ENCODE measurements at regions not wholly inside any gene's neighbourhood (a gene's known extent, or its start where the extent isn't known, plus 50 kb on each side); places are given as distances from the start of the nearest gene placed in this dataset.

- H3K27me3 ChIP-seq (replicated peaks; ENCODE audit: control insufficient read depth, insufficient read depth, low read length): no peaks in the 10 kb centered on the region
- H3K36me3 ChIP-seq (ENCODE audit: control insufficient read depth, insufficient read depth, low read length): no peaks in the 10 kb centered on the region
- no peak for DNase-seq (ENCODE audit: extremely low read depth, insufficient read length)
- TF ChIP-seq CTCF (IDR thresholded peaks at IDR 0.05; ENCODE audit: insufficient read depth, low read length, poor library complexity, severe bottlenecking): no peak
- no peak overlapping the region for H3K4me3 ChIP-seq (replicated peaks; ENCODE audit: low read depth, low read length)
Observed at GRCh38 chrX:137290011-137290410, 256.2 kb upstream of the GPR101 start.

GRCh38 chrX:137287191-137287590, 253.4 kb upstream of the GPR101 start:
- no peak for DNase-seq (ENCODE audit: extremely low read depth, insufficient read length)
- no peaks in the 10 kb centered on the region for H3K27me3 ChIP-seq (replicated peaks; ENCODE audit: control insufficient read depth, insufficient read depth, low read length)
- no peak overlapping the region for H3K4me3 ChIP-seq (replicated peaks; ENCODE audit: low read depth, low read length)
- no peak for TF ChIP-seq CTCF (IDR thresholded peaks at IDR 0.05; ENCODE audit: insufficient read depth, low read length, poor library complexity, severe bottlenecking)
- no peaks in the 10 kb centered on the region for H3K36me3 ChIP-seq (ENCODE audit: control insufficient read depth, insufficient read depth, low read length)

GRCh38 chrX:137286423-137286822, 252.6 kb upstream of the GPR101 start:
- H3K4me3 ChIP-seq (replicated peaks; ENCODE audit: low read depth, low read length): no peak overlapping the region
- no peaks in the 10 kb centered on the region for H3K36me3 ChIP-seq (ENCODE audit: control insufficient read depth, insufficient read depth, low read length)
- no peaks in the 10 kb centered on the region for H3K27me3 ChIP-seq (replicated peaks; ENCODE audit: control insufficient read depth, insufficient read depth, low read length)
- TF ChIP-seq CTCF (IDR thresholded peaks at IDR 0.05; ENCODE audit: insufficient read depth, low read length, poor library complexity, severe bottlenecking): no peak
- DNase-seq (ENCODE audit: extremely low read depth, insufficient read length): no peak

- H3K27me3 ChIP-seq (replicated peaks; ENCODE audit: control insufficient read depth, insufficient read depth, low read length): no peaks in the 10 kb centered on the region
- H3K4me3 ChIP-seq (replicated peaks; ENCODE audit: low read depth, low read length): no peak overlapping the region
- no peaks in the 10 kb centered on the region for H3K36me3 ChIP-seq (ENCODE audit: control insufficient read depth, insufficient read depth, low read length)
- no peak for DNase-seq (ENCODE audit: extremely low read depth, insufficient read length)
- no peak for TF ChIP-seq CTCF (IDR thresholded peaks at IDR 0.05; ENCODE audit: insufficient read depth, low read length, poor library complexity, severe bottlenecking)
Observed at GRCh38 chrX:137278825-137279224, 245.0 kb upstream of the GPR101 start.

- Histone ChIP-seq H3K36me3 (ENCODE audit: control insufficient read depth, insufficient read depth, low read length) (no peaks in the 10 kb centered on the region), H3K4me3 (replicated peaks; ENCODE audit: low read depth, low read length) (no peak overlapping the region), H3K27me3 (replicated peaks; ENCODE audit: control insufficient read depth, insufficient read depth, low read length) (no peaks in the 10 kb centered on the region)
- no peak for TF ChIP-seq CTCF (IDR thresholded peaks at IDR 0.05; ENCODE audit: insufficient read depth, low read length, poor library complexity, severe bottlenecking)
- DNase-seq (ENCODE audit: extremely low read depth, insufficient read length): no peak
Observed at GRCh38 chrX:137263374-137263773, 229.6 kb upstream of the GPR101 start.

- Histone ChIP-seq H3K27me3 (replicated peaks; ENCODE audit: control insufficient read depth, insufficient read depth, low read length) (no peaks in the 10 kb centered on the region), H3K4me3 (replicated peaks; ENCODE audit: low read depth, low read length) (no peak overlapping the region), H3K36me3 (ENCODE audit: control insufficient read depth, insufficient read depth, low read length) (no peaks in the 10 kb centered on the region)
- no peak for DNase-seq (ENCODE audit: extremely low read depth, insufficient read length)
- TF ChIP-seq CTCF (IDR thresholded peaks at IDR 0.05; ENCODE audit: insufficient read depth, low read length, poor library complexity, severe bottlenecking): no peak
Observed at GRCh38 chrX:137245183-137245582, 211.4 kb upstream of the GPR101 start.
